ENCODE measurements at regions not wholly inside any gene's neighbourhood (a gene's known extent, or its start where the extent isn't known, plus 50 kb on each side); places are given as distances from the start of the nearest gene placed in this dataset.

GRCh38 chr5:119996128-119996527 is 366.8 kb downstream of the FAM170A start:
- DNase-seq (ENCODE audit: low read depth in 2 of 2): no peak

- DNase-seq (ENCODE audit: low read depth in 2 of 2): no peak
These were observed 378.2 kb downstream of the FAM170A start for GRCh38 chr5:120007598-120007997.

DNA sequence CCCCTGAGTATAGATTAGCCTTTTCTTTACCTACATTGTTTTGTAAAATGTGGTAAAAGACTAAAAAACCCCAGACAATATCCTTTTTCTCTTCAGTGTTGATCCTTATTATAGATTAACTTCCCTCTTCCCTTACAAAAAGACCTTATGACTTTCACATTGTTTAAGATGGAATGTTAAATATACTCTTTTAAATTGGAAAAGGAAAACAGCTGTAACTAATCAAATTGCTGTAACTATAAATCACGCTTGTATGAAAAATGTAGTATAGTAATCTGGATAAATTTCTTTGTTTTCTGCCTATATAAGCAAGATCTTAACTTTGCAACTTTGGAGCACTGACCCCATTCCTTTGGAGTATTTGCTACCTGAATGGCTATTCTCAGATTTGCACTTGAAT is 383.1 kb downstream of the FAM170A start:
- no peak for DNase-seq (ENCODE audit: low read depth in 2 of 2)

- no peak for DNase-seq (ENCODE audit: low read depth in 2 of 2)
These were observed 385.2 kb downstream of the FAM170A start for GRCh38 chr5:120014535-120014934.

- no peak for DNase-seq (ENCODE audit: low read depth in 2 of 2)
These were observed 387.5 kb downstream of the FAM170A start for GRCh38 chr5:120016717-120017382.

- DNase-seq (ENCODE audit: low read depth in 2 of 2): peak; percentile 67 to 74
These were observed 388.2 kb downstream of the FAM170A start for GRCh38 chr5:120017513-120017912.

- DNase-seq (ENCODE audit: low read depth in 2 of 2): no peak
These were observed 405.8 kb downstream of the FAM170A start for GRCh38 chr5:120035181-120035580.

DNA sequence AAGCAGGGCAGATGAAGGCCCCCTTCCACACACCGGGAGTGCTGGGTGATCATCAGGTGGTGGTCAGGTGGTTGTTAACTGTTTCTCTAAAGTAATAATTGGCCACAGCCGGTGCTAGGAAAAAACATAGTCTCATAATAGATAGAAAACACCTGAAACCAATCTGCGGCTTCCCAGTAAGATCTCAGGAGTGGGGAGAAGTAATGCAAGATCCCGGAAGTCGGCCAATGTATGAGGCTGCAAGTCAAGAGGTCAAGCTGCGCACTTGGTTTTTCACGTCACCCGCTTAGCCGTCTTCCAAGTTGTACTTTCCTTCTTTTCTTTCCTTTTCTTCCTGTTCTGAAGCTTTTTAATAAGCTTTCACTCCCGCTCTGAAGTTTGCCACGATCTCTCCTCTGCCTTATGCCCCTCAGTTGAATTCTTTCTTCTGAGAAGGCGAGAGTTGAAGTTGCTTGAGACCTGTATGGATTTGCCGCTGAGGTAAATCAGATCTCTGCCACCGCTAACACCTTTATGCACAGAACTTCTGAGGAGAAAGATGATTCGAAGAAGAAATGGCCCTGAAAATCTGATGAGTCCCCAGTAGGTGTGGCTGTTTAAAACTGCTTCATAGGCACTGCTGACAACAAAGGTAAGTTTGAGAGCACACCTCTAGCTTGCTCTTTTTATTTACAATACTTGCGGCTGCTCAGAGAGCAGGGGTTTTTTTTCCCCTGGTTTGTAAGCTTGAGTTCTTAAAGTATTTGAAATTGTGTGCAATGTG is 406.6 kb downstream of the FAM170A start:
- no peak for DNase-seq (ENCODE audit: low read depth in 2 of 2)

- no peak for DNase-seq (ENCODE audit: low read depth in 2 of 2)
These were observed 408.1 kb downstream of the FAM170A start for GRCh38 chr5:120037451-120037850.

DNA sequence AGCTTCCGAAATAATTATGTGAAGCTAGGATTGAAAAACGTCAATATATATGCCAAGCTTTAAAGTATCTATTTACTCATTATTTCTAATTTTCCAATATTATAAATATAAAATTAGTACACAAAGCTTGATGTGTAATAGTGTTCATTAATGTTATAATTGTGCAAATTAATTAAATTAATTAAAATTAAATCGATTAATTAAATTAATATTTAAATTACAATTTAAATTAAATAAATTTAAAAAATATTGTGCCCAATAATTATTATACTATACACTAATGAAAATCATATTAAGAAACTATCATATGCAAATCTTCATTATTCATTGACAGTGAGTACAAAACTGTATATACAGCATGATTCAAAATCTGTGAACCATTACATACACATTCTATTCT is 409.8 kb downstream of the FAM170A start:
- DNase-seq (ENCODE audit: low read depth in 2 of 2): no peak

- DNase-seq (ENCODE audit: low read depth in 2 of 2): no peak
These were observed 414.1 kb downstream of the FAM170A start for GRCh38 chr5:120043431-120043830.

DNA sequence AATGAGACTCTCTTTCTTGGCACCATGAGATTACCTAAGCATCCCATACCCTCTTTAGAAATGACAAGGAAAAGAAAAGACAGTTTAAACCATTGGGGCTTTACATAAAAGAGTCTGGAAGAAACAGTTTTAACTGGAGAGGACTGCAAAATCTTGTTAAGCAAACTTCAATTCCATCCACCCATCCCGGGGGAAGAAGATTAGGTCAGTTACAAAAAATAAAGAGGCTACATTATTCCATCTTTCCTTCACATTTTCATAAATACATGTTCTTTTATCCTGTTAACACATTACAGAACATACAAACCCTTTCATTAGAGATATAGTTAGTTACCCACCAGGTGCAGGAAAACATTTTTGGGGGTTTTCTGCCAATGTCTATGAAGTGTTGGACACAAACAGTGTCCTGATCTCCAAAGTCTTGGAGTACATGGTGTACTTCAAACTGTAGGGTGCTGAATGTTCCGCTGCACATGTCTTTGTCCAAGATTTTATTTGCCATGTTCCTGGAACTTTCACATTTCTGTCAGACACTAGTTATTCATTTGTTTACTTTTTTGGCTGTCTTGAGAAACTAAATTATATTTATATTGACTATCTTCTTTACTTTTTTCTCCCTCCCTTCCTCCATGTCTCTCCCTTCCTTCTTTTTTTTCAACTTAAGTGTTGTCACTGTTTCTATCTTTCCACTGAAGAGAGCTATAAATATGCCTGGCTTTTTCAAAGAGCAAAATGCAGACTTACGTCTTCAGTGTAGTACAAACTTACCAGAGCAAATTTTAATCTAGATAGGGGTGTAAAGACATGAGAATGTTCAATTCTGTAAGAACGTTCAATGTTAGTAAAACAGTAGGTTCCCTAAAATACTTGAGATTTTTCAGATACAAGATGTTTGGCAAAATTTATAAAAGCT is 410.9 kb upstream of the PRR16 start:
- no peak for DNase-seq (ENCODE audit: low read depth in 2 of 2)

DNA sequence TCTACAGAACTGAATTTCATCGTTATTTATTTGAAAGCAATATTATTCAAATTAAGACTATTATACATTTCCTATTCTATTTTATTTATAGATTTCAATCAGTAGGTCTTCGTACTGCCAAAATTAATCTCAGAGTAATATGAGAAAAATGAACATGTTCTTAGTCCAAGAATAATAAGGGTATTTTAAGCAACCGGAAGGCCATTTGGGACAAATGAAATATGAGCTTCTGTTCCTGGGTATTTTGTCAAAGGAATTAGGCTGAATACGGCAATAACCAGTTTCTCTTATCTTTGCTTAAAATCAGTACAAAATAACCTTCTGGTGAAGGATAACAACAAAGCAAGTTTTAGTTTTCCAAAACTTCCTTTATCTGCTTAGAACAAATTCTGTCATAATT is 410.3 kb upstream of the PRR16 start:
- no peak for DNase-seq (ENCODE audit: low read depth in 2 of 2)

DNA sequence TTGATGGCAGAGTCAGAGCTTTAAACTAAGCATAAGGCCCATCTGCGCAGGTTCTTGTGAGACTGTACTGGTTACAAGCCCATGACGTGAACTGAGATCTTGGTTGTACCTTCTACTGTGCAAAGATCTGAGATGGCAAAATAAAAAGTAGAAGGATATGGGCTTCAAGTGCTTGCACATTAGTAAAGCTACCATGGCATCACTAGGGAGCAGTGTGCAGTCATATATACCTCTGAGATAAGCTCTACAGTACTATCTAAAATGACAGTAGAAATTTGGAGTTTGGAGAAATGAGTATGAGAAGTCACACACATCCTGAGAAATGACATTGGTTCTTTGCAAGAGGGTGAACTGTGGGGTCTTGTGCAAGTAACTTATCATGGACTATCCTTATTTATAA is 408.2 kb upstream of the PRR16 start:
- peak; percentile 28 to 29 for DNase-seq (ENCODE audit: low read depth in 2 of 2)

DNA sequence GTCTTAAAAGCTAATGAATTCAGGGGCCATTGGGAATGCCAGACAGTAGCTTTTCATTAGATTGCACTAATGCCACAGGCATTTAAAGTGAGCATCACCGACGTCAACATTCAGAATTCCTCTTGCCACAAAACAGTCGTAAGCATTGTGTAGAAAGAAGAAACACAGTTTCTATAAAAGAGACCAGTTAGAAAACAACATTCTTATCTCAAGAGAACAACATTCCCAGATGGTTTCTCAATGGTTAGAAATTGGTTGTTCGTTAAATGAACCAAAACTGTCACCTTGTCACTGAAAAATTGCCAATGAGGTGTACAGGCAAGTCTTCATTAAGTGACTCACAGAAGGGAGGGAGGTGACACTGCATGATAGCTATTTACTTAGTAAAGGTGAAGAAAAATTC is 401.6 kb upstream of the PRR16 start:
- peak; percentile 42 to 47 for DNase-seq (ENCODE audit: low read depth in 2 of 2)

GRCh38 chr5:120072068-120072761 is 391.9 kb upstream of the PRR16 start:
- DNase-seq (ENCODE audit: low read depth in 2 of 2): no peak

DNA sequence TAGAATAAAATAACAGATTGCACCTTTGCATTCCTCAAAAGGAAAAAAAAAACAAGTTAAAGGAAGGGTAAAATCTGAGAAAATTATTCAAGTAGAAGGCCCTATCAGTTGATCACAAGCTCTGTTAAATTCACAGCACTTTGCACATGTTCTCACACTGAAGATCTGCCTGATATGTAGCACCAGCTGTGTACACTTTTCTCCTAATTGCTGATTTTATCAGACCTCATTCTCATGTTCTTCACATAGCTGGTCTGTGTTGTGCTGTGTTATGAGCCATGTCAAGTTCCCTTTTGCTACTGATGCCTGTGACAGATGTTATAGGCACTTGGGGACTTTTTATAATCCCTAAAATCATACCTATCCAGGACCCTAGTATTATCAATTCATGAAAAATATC is 390.4 kb upstream of the PRR16 start:
- DNase-seq (ENCODE audit: low read depth in 2 of 2): no peak

DNA sequence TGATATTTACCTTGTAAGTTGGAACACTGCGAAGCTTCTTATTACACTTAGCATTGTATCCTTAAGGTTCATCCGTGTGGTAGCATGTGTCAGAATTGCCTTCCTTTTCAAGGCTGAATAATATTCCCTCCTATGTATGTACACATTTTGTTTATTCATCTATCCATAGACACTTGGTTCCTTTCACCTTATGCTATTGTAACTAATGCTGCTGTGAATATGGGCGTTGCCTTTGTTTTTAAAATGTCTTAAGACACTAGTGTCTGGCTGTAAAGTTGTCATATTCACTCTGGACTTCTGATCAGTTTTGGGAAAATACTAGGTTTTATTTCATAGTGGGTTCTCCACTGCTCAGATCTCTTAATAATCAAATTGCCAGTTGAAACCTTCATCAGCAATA is 383.3 kb upstream of the PRR16 start:
- DNase-seq (ENCODE audit: low read depth in 2 of 2): no peak

DNA sequence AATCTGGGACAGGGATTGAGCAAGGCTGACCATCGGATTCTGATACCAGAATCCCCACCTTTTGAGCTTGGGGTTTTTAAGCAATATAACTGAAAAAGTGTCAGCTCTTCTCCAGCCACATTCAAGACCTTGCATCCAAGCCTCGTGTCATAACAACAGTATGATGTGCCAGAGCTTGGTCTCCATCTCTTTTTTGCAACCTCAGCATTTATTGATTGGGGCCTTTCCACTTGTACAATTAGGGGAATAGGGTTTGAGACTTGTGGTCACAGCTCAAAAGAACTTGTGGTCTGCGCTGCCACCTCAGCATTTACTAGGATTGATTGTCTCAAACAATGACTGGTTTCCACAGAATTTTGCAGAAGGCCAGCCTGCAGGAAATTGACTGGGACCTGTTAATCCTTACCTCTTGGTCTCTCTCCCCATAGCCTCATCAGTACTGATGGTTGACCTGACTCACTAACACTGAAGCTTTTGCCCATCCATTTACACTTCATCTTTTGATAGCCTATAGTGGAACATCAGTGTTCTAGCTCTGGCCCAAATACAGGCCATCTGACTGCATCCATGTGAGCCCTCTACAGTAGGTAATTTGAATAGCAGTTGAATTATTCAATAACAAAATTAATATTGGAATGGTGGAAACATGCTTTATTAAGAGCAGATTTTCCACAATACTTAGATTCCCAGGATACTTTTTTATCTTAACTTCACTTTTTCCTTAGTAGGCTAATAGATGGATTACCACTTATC is 381.6 kb upstream of the PRR16 start:
- DNase-seq (ENCODE audit: low read depth in 2 of 2): no peak

DNA sequence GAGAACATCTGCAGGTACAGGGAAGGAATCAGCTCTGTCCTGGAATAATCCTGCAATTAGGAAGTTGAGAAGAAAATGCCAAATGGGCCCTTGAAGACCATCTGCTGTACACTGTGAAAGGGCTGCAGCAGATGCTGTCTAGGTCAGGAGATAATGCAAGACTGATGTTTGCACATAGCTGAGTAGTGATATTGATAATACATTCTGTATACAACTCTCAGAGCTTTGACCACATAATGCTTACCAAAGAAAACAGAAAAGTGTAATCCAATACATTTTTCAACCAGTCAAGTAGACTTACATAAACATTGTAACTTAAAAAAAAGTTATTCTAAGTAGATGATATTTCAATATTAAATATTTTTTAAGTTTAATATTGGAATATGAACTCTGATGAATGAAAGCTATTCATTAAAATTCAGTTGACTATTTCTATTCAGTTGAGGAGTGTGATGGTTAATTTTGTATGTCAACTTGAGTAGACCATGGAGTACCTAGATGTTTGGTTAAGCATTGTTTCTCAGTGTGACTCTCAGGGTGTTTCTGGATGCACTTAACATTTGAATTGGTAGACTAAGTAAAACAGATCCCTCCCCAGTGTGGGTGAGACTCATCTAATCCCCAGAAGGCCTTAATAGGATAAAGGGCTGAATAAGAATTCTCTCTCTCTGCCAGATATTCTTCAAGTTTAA is 380.1 kb upstream of the PRR16 start:
- DNase-seq (ENCODE audit: low read depth in 2 of 2): no peak

DNA sequence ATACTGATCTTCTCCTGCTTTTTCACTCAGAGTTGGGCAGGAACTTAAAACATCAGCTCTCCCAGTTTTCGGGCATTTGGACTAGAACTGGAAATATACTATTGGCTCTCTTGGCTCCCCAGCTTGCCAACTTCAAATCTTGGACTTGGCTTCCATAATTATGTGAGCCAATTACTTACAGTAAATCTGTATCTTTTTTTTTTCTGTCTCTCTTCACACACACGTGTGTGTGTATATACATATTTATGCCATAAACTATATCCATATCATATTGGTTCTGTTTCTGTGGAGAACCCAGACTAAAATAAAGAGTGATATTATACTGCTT is 379.6 kb upstream of the PRR16 start:
- DNase-seq (ENCODE audit: low read depth in 2 of 2): no peak
